SK-N-SH treated with all-trans-retinoic acid at 6 μM for 48 hours (cell line): ENCODE measurements at regions not wholly inside any gene's neighbourhood (a gene's known extent, or its start where the extent isn't known, plus 50 kb on each side); places are given as distances from the start of the nearest gene placed in this dataset.

Experiments
- ATAC-seq: fragments of 200-7000 bp; cut with Tn5 transposase; 3 replicates; pipeline ENCODE4 v1.9.1; 2020; ENCODE audit warnings: mild to moderate bottlenecking, moderate library complexity
- ARNTL ChIP-seq: fragments of 450-650 bp; formaldehyde crosslinking; IDR thresholded peaks from 2 replicates; pipeline ENCODE4 v1.5.0; 2020; ENCODE audit warnings: low read depth, mild to moderate bottlenecking, moderate library complexity, borderline replicate concordance
- BACH2 ChIP-seq: fragments of 250-450 bp; sonication (Bioruptor Pico); IDR thresholded peaks from 2 replicates; pipeline ENCODE4 v1.9.0; 2021; ENCODE audit warnings: mild to moderate bottlenecking, borderline replicate concordance
- CREB5 ChIP-seq: fragments of 250-450 bp; sonication (Bioruptor Pico); IDR thresholded peaks from 2 replicates; pipeline ENCODE4 v1.5.1; 2020; ENCODE audit warnings: low read depth, mild to moderate bottlenecking, moderate library complexity
- CSDC2 ChIP-seq: fragments of 250-450 bp; sonication (Bioruptor Pico); IDR thresholded peaks from 2 replicates; pipeline ENCODE4 v1.5.0; 2020; ENCODE audit warnings: mild to moderate bottlenecking, moderate library complexity
- CSRNP3 ChIP-seq: fragments of 250-450 bp; sonication (Bioruptor Pico); IDR thresholded peaks from 2 replicates; pipeline ENCODE4 v1.5.1; 2021; ENCODE audit warnings: mild to moderate bottlenecking, moderate library complexity
- GLIS3 ChIP-seq: fragments of 250-450 bp; sonication (Bioruptor Pico); IDR thresholded peaks from 2 replicates; pipeline ENCODE4 v1.5.0; 2020; ENCODE audit warnings: mild to moderate bottlenecking, moderate library complexity
- ISL1 ChIP-seq: fragments of 250-450 bp; sonication (Bioruptor Pico); IDR thresholded peaks from 2 replicates; pipeline ENCODE4 v2.1.2; 2022; ENCODE audit warnings: mild to moderate bottlenecking, moderate library complexity
- OSR1 ChIP-seq: fragments of 250-450 bp; sonication (Bioruptor Pico); IDR thresholded peaks from 2 replicates; pipeline ENCODE4 v1.8.0; 2022; ENCODE audit warnings: moderate library complexity, mild to moderate bottlenecking, inconsistent platforms
- PATZ1 ChIP-seq: fragments of 250-450 bp; sonication (Bioruptor Pico); IDR thresholded peaks from 2 replicates; pipeline ENCODE4 v1.8.0; 2020; ENCODE audit warnings: mild to moderate bottlenecking, moderate library complexity, borderline replicate concordance
- POU6F1 ChIP-seq: fragments of 250-450 bp; sonication (Bioruptor Pico); IDR thresholded peaks from 2 replicates; pipeline ENCODE4 v1.8.0; 2021; ENCODE audit warnings: low read depth, mild to moderate bottlenecking, moderate library complexity, borderline replicate concordance
- PPARA ChIP-seq: fragments of 250-450 bp; sonication (Bioruptor Pico); IDR thresholded peaks from 2 replicates; pipeline ENCODE4 v1.5.0; 2020; ENCODE audit warnings: mild to moderate bottlenecking, borderline replicate concordance
- RARB ChIP-seq: fragments of 250-450 bp; sonication (Bioruptor Pico); IDR thresholded peaks from 2 replicates; pipeline ENCODE4 v1.8.0; 2021; ENCODE audit warnings: mild to moderate bottlenecking, moderate library complexity
- SNAI2 ChIP-seq: fragments of 250-450 bp; sonication (Bioruptor Pico); IDR thresholded peaks from 2 replicates; pipeline ENCODE4 v1.5.0; 2020; ENCODE audit warnings: mild to moderate bottlenecking, moderate library complexity
- TCF4 ChIP-seq: fragments of 250-450 bp; sonication (Bioruptor Pico); IDR thresholded peaks from 2 replicates; pipeline ENCODE4 v1.8.0; 2021; ENCODE audit warnings: mild to moderate bottlenecking, moderate library complexity, borderline replicate concordance
- TOX ChIP-seq: fragments of 250-450 bp; sonication (Bioruptor Pico); IDR thresholded peaks from 2 replicates; pipeline ENCODE4 v1.8.0; 2021; ENCODE audit warnings: mild to moderate bottlenecking, moderate library complexity, borderline replicate concordance
- TSHZ2 ChIP-seq: fragments of 250-450 bp; sonication (Bioruptor Pico); IDR thresholded peaks from 2 replicates; pipeline ENCODE4 v1.5.0; 2020; ENCODE audit warnings: mild to moderate bottlenecking, moderate library complexity
- ZC3H10 ChIP-seq: fragments of 250-450 bp; sonication (Bioruptor Pico); IDR thresholded peaks from 2 replicates; pipeline ENCODE4 v1.5.1; 2021; ENCODE audit warnings: mild to moderate bottlenecking, moderate library complexity
- ZFP30 ChIP-seq: fragments of 450-650 bp; formaldehyde crosslinking; IDR thresholded peaks from 2 replicates; pipeline ENCODE4 v1.5.0; 2022; ENCODE audit warnings: mild to moderate bottlenecking, moderate library complexity
- ZNF565 ChIP-seq: fragments of 450-650 bp; formaldehyde crosslinking; conservative IDR thresholded peaks from 2 replicates; pipeline ENCODE4 v1.5.0; 2020; ENCODE audit warnings: low read depth, mild to moderate bottlenecking, moderate library complexity
- ZNF70 ChIP-seq: fragments of 450-650 bp; formaldehyde crosslinking; IDR thresholded peaks from 2 replicates; pipeline ENCODE4 v1.5.0; 2020; ENCODE audit warnings: mild to moderate bottlenecking, moderate library complexity
- ZNF8 ChIP-seq: fragments of 450-650 bp; formaldehyde crosslinking; IDR thresholded peaks from 2 replicates; pipeline ENCODE4 v1.5.0; 2020; ENCODE audit warnings: mild to moderate bottlenecking, moderate library complexity

- no peak for TF ChIP-seq PATZ1
- TF ChIP-seq BACH2, result no peak
Observed at GRCh38 chr15:85897895-85898717, 103.4 kb upstream of the KLHL25 start (continued).

- ATAC-seq, result no peak
- TF ChIP-seq ZNF70 (CRISPR knock-in tag), result no peak
- TF ChIP-seq, all 23 proteins: peak for 0
Observed at GRCh38 chr15:85899927-85900326, 105.2 kb upstream of the KLHL25 start.

- TF ChIP-seq ISL1 (CRISPR knock-in tag) (no peak), CREB5 (no peak), ARNTL (CRISPR knock-in tag) (no peak), CSRNP3 (no peak), OSR1 (CRISPR knock-in tag) (no peak), ZNF8 (no peak), TOX (CRISPR knock-in tag) (no peak), GLIS3 (CRISPR knock-in tag) (no peak), BACH2 (no peak), PPARA (CRISPR knock-in tag) (no peak), RARB (CRISPR knock-in tag) (no peak), ZC3H10 (CRISPR knock-in tag) (no peak), ZFP30 (CRISPR knock-in tag) (no peak), ZNF565 (no peak)
- ATAC-seq, result no peak
Observed at GRCh38 chr15:85905751-85906450, 111.2 kb upstream of the KLHL25 start.

- ATAC-seq, result no peak
- TF ChIP-seq ZC3H10 (CRISPR knock-in tag) (no peak), ZNF565 (no peak), PPARA (CRISPR knock-in tag) (no peak), TOX (CRISPR knock-in tag) (no peak), OSR1 (CRISPR knock-in tag) (no peak), SNAI2 (CRISPR knock-in tag) (no peak), CSRNP3 (no peak), CREB5 (no peak), ZFP30 (CRISPR knock-in tag) (no peak), ISL1 (CRISPR knock-in tag) (no peak), GLIS3 (CRISPR knock-in tag) (no peak)
Observed at GRCh38 chr15:85906640-85907039, 111.9 kb upstream of the KLHL25 start.

- ATAC-seq, result no peak
- TF ChIP-seq RARB (CRISPR knock-in tag), result no peak
- no peak for TF ChIP-seq TSHZ2 (CRISPR knock-in tag)
- TF ChIP-seq OSR1 (CRISPR knock-in tag), result no peak
- TF ChIP-seq ZNF565, result no peak
- no peak for TF ChIP-seq TCF4 (CRISPR knock-in tag)
- no peak for TF ChIP-seq SNAI2 (CRISPR knock-in tag)
- TF ChIP-seq ZNF8, result no peak
- TF ChIP-seq POU6F1 (CRISPR knock-in tag), result no peak
- TF ChIP-seq CSDC2 (CRISPR knock-in tag), result no peak
Observed at GRCh38 chr15:85910834-85911233, 116.1 kb upstream of the KLHL25 start.
